ENCODE measurements at regions not wholly inside any gene's neighbourhood (a gene's known extent, or its start where the extent isn't known, plus 50 kb on each side); places are given as distances from the start of the nearest gene placed in this dataset.
A peak's percentile ranks its signal among the peaks of the same experiment; 100 is the strongest.

DNA sequence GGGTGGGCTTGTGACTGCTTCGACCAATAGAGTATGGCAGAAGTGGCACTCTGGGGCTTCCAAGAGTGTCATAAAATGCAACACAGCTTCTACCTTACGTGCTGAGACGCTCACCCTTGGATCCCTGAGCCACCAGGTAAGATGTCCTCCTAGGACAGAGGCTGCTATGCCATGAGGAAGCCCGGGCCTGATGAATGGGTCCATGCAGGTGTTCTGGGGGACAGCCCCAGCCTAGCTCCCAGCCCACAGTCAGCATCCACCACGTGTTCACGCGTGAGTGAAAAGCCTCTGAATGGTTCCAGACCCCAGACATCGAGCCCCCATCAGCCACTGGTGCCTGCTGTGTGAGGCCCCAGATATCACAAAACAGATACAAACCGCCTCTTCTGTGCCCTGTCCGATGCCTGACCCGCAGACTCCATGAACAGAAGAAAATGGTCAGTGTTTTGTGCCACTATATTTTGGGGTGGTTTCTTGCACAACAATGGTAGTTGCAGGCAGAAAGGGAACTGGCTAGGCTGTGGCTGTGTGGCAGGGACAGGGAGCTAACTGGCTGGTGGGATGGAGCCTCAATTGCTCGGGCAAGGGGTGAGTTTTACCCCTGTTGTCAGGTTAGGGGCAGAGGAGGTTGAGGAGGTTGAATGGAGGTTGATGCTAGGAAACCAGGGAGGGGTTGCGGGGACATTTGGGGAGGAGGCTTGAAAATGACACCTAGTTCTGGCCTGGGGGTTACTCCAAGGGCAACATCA lies 92.2 kb downstream of the LINGO1 start:
- no peak for TF ChIP-seq TOPORS (CRISPR knock-in tag; IDR thresholded peaks at IDR 0.05)
- TF ChIP-seq NFE2 (CRISPR knock-in tag; IDR thresholded peaks at IDR 0.05) = no peak
- H2AFZ ChIP-seq (ENCODE audit: low read length) = no peak overlapping the region
- CTCF ChIA-PET (ENCODE audit: low intra/inter-chr PET ratio, low total read pairs) = no interaction called here
- DNase-seq (ENCODE audit: low spot score) = no peak
- peaks cover 6 to 12% of the 10 kb centered on the region in 2 experiments; a peak in 3 of 5 replicates for H3K27me3 ChIP-seq (ENCODE audit: control insufficient read depth in 1 of 2, insufficient read depth in 2 of 2, low read length in 2 of 2)
- POLR2A ChIA-PET = no interaction called here
- no peak overlapping the region for H3K9ac ChIP-seq (ENCODE audit: insufficient read depth, low read depth, low read length)
- H3K9me3 ChIP-seq (ENCODE audit: low read length) = no peaks in the 10 kb centered on the region
- peak overlapping the region; percentile 58; the same call in 1 of the 2 replicates for H3K4me2 ChIP-seq (ENCODE audit: low read depth, low read length)
- in situ Hi-C loops (cut with HindIII; ENCODE audit: extremely low pct_ligation_motif_present, low pct_unique_long_range_greater_than_20kb) (loop anchor here (5.0 kb wide), 3 partner anchors 38 to 433 kb away; no protein-coding TSS in a partner anchor), intact Hi-C loops (cut with micrococcal nuclease; ENCODE audit: unreplicated experiment) (loop anchor here (5.0 kb wide), 3 partner anchors 92 to 423 kb away; partner anchors contain the start of gene LINGO1)
- no peak for ATAC-seq
- 65% methylated on average over 9 of the region's 13 CpGs for WGBS (ENCODE audit: low lambda C conversion rate)
- H3K27ac ChIP-seq (ENCODE audit: extremely low read length, insufficient read depth, low read length) = no peak overlapping the region
- no peak overlapping the region for H3K4me3 ChIP-seq (replicated peaks in 1 of 3; ENCODE audit: insufficient read depth in 1 of 3, low read depth in 2 of 3, low read length in 3 of 3)
- H4K20me1 ChIP-seq (ENCODE audit: insufficient read depth, low read length) = no peaks in the 10 kb centered on the region
- no TSS peak for BruUV-seq (replicated peaks)
- no peak for FAIRE-seq
- peaks cover 30% of the 10 kb centered on the region for H3K4me1 ChIP-seq (ENCODE audit: insufficient read depth, low read length)
- H3K36me3 ChIP-seq (replicated peaks in 1 of 2; ENCODE audit: control insufficient read depth in 1 of 2, insufficient read depth in 2 of 2, low read length in 2 of 2) = no peaks in the 10 kb centered on the region
- H3K79me2 ChIP-seq (ENCODE audit: insufficient read depth, low read length) = no peaks in the 10 kb centered on the region

DNA sequence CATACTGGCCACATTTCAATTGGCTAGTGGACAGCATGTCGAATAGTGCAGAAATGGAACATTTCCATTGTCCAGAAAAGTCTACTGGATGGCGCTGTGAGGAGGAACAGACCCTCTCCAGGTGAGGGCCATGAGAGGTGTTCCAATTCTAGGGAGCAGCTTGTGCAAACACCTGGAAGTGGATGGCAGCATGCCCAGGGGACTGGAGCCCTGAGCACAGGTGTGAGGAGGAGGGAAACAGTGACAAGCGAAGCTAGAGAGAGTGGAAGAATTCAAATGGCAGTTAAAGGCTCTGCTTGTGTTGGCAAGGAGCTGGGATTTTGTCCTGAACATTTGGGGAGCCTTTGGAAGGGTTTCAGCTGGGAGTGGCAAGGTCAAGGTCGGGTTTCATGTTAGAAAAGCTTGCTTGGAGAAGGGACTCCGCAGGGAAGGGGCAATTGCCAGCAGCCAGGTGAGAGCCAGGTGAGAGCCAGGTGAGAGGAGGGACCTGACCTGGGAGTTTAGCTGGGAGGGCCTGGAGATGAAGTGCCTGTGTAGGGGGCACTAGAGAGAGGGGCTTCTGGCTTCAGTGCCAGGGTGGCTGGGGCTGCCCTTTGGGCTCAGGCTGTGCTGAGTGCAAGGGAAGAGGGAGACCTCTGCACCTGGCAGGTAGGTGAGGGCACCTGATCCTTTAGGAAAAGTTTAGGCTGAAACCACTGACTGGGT lies 93.8 kb downstream of the LINGO1 start:
- FAIRE-seq (no peak), ATAC-seq (no peak), DNase-seq (ENCODE audit: low spot score) (no peak)
- H3K9me3 ChIP-seq (ENCODE audit: low read length) = no peaks in the 10 kb centered on the region
- H3K27me3 ChIP-seq (ENCODE audit: control insufficient read depth in 1 of 2, insufficient read depth in 2 of 2, low read length in 2 of 2) = peaks cover 6 to 8% of the 10 kb centered on the region in 2 experiments; a peak in 3 of 5 replicates
- H4K20me1 ChIP-seq (ENCODE audit: insufficient read depth, low read length) = no peaks in the 10 kb centered on the region
- no peak overlapping the region for H3K9ac ChIP-seq (ENCODE audit: insufficient read depth, low read depth, low read length)
- no peaks in the 10 kb centered on the region for H3K79me2 ChIP-seq (ENCODE audit: insufficient read depth, low read length)
- 43% methylated on average over 5 of the region's 5 CpGs for WGBS (ENCODE audit: low lambda C conversion rate)
- BruUV-seq (replicated peaks) = no TSS peak
- in situ Hi-C loops (cut with HindIII; ENCODE audit: extremely low pct_ligation_motif_present, low pct_unique_long_range_greater_than_20kb) (no loop called here), intact Hi-C loops (cut with micrococcal nuclease; ENCODE audit: unreplicated experiment) (no loop called here)
- H3K27ac ChIP-seq (ENCODE audit: extremely low read length, insufficient read depth, low read length) = no peak overlapping the region
- H3K4me1 ChIP-seq (ENCODE audit: insufficient read depth, low read length) = peaks cover 35% of the 10 kb centered on the region
- ChIA-PET CTCF (ENCODE audit: low intra/inter-chr PET ratio, low total read pairs) (no interaction called here), POLR2A (no interaction called here)
- H3K36me3 ChIP-seq (replicated peaks in 1 of 2; ENCODE audit: control insufficient read depth in 1 of 2, insufficient read depth in 2 of 2, low read length in 2 of 2) = no peaks in the 10 kb centered on the region
- H3K4me3 ChIP-seq (replicated peaks in 1 of 3; ENCODE audit: insufficient read depth in 1 of 3, low read depth in 2 of 3, low read length in 3 of 3) = no peak overlapping the region
- no peak overlapping the region for H3K4me2 ChIP-seq (ENCODE audit: low read depth, low read length)
- H2AFZ ChIP-seq (ENCODE audit: low read length) = no peak overlapping the region
- TF ChIP-seq THAP11 (CRISPR knock-in tag; IDR thresholded peaks at IDR 0.05) = no peak
- TF ChIP-seq, protein P1, sequence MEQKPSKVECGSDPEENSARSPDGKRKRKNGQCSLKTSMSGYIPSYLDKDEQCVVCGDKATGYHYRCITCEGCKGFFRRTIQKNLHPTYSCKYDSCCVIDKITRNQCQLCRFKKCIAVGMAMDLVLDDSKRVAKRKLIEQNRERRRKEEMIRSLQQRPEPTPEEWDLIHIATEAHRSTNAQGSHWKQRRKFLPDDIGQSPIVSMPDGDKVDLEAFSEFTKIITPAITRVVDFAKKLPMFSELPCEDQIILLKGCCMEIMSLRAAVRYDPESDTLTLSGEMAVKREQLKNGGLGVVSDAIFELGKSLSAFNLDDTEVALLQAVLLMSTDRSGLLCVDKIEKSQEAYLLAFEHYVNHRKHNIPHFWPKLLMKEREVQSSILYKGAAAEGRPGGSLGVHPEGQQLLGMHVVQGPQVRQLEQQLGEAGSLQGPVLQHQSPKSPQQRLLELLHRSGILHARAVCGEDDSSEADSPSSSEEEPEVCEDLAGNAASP (CRISPR knock-in tag; IDR thresholded peaks at IDR 0.05; ENCODE audit: borderline replicate concordance) = no peak
- TF ChIP-seq AKAP8 (CRISPR knock-in tag; IDR thresholded peaks at IDR 0.05) = no peak
- TF ChIP-seq, protein P2, sequence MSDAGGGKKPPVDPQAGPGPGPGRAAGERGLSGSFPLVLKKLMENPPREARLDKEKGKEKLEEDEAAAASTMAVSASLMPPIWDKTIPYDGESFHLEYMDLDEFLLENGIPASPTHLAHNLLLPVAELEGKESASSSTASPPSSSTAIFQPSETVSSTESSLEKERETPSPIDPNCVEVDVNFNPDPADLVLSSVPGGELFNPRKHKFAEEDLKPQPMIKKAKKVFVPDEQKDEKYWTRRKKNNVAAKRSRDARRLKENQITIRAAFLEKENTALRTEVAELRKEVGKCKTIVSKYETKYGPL (CRISPR knock-in tag; IDR thresholded peaks at IDR 0.05) = no peak
- TF ChIP-seq MBNL3 (CRISPR knock-in tag; conservative IDR thresholded peaks at IDR 0.05) = no peak
- TF ChIP-seq, protein P3, sequence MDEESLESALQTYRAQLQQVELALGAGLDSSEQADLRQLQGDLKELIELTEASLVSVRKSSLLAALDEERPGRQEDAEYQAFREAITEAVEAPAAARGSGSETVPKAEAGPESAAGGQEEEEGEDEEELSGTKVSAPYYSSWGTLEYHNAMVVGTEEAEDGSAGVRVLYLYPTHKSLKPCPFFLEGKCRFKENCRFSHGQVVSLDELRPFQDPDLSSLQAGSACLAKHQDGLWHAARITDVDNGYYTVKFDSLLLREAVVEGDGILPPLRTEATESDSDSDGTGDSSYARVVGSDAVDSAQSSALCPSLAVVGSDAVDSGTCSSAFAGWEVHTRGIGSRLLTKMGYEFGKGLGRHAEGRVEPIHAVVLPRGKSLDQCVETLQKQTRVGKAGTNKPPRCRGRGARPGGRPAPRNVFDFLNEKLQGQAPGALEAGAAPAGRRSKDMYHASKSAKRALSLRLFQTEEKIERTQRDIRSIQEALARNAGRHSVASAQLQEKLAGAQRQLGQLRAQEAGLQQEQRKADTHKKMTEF (CRISPR knock-in tag; IDR thresholded peaks at IDR 0.05) = no peak
- no peak for TF ChIP-seq ZNF253 (CRISPR knock-in tag; IDR thresholded peaks at IDR 0.05; ENCODE audit: borderline replicate concordance)
- no peak for TF ChIP-seq PAX8 (CRISPR knock-in tag; IDR thresholded peaks at IDR 0.05; ENCODE audit: borderline replicate concordance)
- TF ChIP-seq, protein P4, sequence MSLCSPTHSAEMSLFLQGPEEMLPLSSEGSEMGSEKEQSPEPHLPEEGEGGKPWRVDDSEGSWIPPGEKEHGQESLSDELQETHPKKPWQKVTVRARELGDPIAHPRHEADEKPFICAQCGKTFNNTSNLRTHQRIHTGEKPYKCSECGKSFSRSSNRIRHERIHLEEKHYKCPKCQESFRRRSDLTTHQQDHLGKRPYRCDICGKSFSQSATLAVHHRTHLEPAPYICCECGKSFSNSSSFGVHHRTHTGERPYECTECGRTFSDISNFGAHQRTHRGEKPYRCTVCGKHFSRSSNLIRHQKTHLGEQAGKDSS (CRISPR knock-in tag; IDR thresholded peaks at IDR 0.05; ENCODE audit: borderline replicate concordance, low read depth) = no peak
- no peak for TF ChIP-seq TP53 (CRISPR knock-in tag; conservative IDR thresholded peaks at IDR 0.05)
- no peak for TF ChIP-seq KLF15 (CRISPR knock-in tag; IDR thresholded peaks at IDR 0.05; ENCODE audit: borderline replicate concordance)

Data from HepG2 (cell line).